Jurkat, Clone E6-1 (cell line): ENCODE measurements at regions not wholly inside any gene's neighbourhood (a gene's known extent, or its start where the extent isn't known, plus 50 kb on each side); places are given as distances from the start of the nearest gene placed in this dataset.
"Not testable (repeated sequence)": the region's sequence is repeated elsewhere in the genome, so short reads cannot be mapped to it uniquely, and the experiment has no call there.

Experiments used
- DNase-seq: peaks from one replicate; pipeline ENCODE4 v3.0.0-alpha.2; 2011; ENCODE audit warnings: low read depth, low spot score
- H3K4me3 ChIP-seq: 2 replicates; pipeline ENCODE4 v1.5.1; 2011; ENCODE audit warnings: mild to moderate bottlenecking, low read length, control low read depth, moderate library complexity

DNA sequence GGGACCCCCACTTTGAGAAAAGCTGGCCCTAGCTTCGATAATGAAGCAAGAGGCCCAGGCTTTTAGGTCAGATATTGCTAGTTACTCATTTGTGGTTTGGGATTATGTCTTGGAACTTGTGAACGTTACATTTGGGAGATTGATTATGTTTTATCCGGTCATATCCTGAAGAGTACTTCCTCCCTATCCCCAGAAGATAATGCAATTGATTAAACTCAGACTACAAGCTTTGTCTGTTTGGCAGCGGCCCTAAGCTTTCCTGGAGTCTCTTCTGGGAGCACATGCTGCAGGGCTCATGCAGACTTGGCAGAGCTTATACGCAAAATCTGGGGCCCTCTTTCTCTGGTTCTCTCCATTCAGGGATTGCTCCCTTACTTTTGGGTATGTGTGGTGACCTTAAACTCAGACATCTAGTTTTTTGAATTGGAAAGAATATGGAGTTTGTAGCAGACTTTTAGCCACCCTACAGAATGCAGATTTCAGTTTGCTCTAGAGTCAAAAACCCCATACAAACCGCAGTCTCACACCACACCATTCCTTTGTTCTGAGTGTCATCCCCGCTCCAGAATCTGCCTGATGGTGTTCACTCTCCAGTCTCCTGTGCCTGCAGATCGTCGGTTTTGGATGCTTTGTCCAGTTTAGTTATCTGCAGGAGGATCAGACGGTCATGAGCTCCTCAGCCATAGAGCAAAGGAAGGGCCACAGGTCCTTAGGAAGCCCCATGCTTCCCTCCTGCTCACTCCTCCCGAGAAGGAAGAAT lies 449.5 kb upstream of the TRPC7 start:
- H3K4me3 ChIP-seq, result no peak overlapping the region
- no peak for DNase-seq

DNA sequence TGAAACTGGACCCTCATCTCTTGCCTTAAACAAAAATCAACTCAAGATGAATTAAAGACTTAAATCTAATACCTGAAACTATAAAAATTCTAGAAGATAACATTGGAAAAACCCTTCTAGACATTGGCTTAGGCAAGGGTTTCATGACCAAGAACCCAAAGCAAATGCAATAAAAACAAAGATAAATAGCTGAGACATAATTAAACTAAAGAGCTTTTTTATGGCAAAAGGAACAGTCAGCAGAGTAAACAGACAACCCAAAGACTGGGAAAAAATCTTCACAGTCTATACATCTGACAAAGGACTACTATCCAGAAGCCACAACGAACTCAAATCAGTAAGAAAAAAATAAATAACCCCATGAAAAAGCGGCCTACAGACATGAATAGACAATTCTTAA lies 446.9 kb upstream of the TRPC7 start:
- not testable (repeated sequence) for H3K4me3 ChIP-seq, DNase-seq

DNA sequence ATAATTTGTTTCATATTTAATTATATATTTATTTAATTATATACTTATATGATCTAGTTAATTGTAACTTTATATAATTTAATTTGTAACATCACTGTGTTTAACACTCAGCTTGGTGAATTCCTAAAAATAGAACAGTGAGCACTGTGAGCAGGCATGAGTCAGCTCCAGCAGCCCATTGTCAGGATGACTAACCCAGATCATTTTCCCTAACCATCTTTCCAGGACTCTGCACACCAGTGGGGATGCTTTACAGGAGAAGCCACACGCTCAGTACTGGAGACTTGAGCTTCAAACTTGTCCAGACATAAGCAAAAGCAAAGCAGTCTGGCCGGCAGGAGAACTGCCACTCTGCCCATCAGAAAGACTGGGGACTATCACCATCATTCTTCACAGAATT lies 446.2 kb upstream of the TRPC7 start:
- H3K4me3 ChIP-seq, result no peak overlapping the region
- no peak for DNase-seq

DNA sequence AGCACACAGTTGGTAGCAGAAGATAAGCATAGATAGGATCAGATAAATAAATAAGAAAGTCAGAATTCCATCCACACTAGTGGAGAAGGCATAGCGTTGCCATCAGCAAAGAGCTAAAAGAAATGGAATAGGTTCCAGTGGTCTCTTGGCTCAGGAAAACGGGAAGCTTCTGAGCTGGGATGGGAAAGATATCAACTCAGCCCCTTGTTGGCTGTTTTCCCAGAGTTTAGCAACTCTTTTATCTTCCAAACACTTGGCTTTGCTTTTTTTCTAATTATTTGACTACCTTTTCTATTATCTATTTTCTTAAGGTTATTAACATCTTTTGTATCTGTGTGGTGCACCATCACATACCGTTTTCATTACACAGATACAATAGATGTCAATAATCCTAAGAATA lies 445.7 kb upstream of the TRPC7 start:
- no peak overlapping the region for H3K4me3 ChIP-seq
- DNase-seq, result no peak

DNA sequence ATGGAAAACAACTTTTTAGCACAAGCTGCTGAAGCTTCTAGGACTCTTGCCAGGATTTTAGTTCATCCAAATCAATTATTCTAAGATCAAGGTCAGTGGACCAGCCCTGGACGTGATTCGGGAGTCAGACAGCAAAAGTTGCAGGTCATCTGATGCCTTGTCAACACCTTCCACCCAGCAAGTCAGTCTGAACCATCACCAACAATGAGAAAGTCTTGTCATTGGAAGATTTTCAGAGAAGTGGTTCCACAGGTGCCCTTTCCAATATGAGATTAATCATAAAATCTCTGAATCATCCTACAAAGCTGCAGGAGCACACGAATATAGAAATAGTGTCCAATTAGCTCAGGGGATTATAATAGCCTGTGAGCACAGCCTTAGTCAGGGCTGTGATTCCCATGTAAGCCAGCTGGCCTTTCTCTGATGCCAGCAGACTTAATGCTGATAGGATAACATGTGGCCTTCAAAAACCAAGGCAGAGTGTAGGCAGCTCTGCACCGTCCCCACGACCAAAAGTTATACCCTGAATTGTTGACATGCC lies 445.0 kb upstream of the TRPC7 start:
- H3K4me3 ChIP-seq, result no peak overlapping the region
- DNase-seq, result no peak

DNA sequence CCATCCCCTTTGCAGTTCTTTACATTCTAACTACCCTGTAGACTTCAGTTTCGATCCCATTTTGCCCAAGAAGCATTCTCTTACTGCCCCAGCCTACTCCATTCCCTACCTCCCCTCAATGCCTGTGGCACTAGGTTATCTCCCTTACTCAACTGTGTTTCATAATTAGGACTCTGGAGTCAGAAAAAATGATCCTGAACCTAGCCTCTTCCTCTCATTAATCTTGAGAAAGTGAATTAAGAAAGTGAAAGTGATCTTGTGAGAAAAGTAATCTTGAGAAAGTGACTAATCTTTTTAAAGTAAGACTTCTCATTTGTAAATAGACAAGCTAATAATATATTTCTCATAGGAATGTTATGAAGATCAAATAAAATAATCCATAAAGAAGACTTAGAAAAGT lies 444.0 kb upstream of the TRPC7 start:
- no peak for DNase-seq
- no peak overlapping the region for H3K4me3 ChIP-seq

DNA sequence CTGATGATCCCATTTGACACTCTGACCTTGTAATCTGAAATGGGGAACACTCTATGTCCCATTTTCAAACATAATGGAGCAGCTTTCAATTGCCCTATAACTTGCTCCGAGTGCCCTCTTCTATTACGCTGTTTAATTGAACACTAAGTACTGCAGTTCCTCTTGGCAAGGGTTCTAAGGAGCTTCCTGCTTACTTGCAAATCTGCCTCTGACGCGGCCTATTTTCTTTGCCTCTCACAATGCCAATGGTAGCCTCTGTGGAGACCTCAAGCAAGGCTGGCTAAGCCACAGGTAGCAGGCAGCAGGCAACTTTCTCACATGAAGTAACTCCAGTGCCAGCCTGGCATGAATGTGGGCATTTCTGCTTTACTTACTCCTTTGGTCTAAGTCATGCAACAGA lies 443.4 kb upstream of the TRPC7 start:
- no peak overlapping the region for H3K4me3 ChIP-seq
- DNase-seq, result no peak

DNA sequence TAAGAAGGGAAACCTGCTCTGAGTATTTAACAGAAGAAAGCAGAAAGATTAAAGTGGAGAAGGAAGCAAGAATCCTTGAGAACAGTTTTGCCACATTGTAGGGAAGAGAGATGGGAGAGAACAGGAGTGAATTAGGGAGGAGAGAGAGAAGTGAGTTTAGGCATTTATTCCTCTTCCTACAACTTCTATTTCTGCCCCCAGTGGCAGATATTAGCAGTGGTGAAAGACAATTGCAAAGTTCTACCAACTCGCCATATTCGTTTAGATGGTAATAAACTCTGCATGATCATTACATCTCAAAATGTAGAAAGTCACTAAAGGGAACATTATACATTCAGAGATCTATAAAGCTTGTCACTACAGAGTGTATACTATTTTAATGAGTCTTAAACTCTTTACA lies 440.1 kb upstream of the TRPC7 start:
- H3K4me3 ChIP-seq, result no peak overlapping the region
- no peak for DNase-seq

DNA sequence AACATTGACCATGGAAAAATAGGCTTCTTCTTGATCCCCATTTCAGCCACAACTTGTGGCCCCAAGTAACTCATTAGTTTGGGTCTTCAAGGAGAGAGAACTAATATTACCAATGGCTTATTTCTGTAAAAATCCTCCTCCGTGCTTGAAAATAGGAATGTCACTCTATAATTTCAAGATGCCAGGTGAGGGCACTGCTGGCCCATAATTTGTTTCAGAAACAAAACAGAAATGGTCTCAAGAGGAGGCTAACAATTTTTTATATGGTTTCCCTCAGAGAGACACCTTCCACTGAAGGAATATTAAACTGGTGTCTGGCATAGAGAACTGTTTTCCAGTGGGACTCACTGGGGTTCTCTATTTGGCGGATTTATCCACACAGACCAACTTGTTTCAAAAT lies 437.0 kb upstream of the TRPC7 start:
- no peak overlapping the region for H3K4me3 ChIP-seq
- DNase-seq, result no peak

DNA sequence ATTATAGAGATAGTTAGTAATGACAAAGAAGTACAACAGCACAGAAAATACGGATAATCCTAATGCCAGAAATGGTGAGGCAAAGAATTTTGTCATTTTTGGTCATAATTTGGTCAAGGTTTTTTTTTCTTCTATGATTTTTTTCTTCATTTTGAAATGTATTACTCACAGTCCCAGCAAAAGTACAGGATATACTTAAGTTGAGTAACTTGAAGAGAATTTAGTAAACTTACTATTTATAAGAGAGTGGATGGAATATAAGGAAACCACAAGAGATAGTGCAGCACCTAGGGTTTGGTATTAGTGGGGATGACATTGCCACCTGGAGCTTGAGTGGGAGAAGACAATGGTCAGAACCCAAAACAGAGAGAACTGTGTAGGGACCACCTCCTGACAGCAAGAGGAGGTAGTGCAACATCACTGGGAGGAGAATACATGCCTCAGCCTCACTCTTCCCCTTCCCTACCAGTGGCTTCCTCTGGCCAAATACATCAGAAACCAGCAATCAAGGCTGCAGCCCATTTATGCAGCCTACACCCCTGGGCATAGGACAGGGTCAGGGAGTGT lies 434.5 kb upstream of the TRPC7 start:
- no peak overlapping the region for H3K4me3 ChIP-seq
- no peak for DNase-seq

DNA sequence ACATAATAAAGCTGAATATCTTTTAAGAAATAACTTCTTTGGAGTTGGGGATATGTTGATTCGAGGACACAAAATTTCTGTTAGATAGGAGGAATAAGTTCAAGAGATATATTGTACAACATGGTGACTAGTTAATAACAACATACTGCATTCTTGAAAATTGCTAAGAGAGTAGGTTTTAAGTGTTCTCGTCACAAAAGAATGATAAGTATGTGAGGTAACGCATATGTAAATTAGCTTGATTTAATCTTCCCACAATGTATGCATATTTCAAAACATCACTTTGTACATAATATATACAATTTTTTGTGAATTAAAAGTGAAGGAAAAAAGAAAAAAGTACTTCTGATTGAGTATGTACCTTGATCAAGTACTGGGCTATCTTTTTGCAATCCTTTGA lies 428.0 kb upstream of the TRPC7 start:
- H3K4me3 ChIP-seq, result no peak overlapping the region
- DNase-seq, result no peak

DNA sequence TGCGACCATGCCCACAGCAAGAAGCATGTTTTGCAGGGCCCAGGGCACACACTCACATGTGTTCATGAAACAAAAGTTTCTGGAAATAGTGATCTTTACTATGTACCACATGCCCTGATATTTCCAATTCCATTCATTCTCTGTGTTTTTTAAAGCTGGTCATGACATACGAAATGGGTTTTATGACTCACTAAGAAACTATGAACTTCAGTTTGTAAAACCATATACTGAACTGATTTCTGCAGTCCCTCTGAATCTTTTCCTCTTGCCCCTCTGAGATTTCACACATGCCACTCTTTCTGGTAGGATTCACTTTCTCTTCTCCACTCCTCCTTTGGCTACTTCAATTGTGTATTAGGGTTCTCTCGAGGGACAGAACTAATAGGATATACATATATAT lies 416.1 kb upstream of the TRPC7 start:
- DNase-seq, result no peak
- H3K4me3 ChIP-seq, result no peak overlapping the region

DNA sequence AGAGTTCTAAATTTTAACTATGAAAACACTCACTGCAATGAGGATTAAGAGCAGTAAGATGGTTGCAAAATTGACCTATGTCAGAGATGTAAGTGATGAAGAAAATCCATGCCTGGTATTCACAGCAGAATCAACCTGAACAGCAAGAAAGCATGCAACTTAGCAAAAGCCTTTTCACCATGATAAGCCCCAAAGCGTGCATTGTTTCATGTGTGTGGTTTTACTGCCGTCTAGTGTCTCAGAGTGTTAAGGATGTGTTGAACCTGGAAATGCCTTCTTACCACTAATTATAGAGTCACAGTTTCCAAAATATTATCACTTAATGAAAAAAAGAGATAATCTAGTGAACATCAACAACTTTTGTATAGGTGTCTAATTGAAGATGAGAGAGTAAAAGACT lies 415.2 kb upstream of the TRPC7 start:
- no peak overlapping the region for H3K4me3 ChIP-seq
- DNase-seq, result peak; percentile 3

DNA sequence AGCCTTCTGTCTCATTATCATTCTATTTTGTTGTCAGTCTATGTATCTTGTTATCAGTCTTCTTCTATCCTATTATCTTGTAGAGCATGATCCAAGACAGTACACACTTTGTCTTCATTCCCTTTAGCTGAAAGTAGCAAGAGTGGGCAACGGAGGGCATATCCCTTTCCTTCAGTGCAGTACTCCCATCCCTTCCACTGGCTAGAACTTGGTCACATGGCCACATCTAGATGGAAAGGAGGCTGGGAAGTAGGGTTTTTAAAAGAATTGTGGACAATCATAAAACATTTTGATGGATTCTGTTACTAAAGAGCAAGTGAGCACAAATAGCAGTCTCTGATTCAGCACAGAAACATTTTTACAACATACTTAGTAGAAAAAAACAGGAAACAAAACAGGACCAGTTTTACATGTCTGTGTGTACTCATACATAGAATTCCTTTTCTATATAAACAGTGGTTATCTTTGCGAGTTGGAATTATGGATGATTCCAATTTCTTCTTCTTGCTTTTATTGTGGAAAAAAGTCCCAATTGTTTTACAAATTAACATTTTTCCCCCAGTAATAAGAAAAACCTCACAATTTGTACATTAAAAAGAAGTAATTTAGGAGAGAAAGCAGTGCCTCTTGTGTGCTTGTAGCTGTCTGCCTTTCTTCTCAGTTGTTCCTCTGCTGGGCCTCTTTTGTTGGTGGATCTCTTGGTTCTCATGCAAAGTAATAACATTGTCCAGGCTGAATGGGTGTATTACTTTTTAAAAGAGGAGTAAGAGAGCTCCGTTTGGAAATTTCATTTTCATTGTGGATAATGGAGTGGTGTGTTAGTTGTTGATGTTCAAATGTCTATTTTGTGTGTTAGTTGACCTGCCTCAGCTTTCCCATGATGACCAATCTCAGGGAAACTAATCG lies 410.9 kb upstream of the TRPC7 start:
- DNase-seq, result no peak
- H3K4me3 ChIP-seq, result no peak overlapping the region

DNA sequence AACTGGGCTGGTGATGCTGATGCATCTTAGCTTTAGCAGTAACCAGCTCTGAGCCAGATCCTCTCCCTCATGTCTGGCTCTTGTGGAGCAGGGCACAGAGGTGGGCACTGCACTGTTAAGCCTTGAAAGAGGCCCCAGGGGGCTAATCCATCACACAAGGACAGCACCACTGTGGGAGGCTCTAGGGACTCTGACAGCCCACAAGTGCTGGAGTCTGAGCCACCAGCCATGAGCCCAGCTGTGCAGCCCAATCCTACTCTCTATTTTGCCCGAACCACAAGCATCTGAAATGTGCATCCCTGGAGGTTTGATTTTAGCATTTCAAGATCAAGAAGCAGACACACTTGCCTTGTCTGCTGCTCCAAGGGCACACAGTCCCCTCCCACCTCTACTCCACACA lies 407.1 kb upstream of the TRPC7 start:
- DNase-seq, result no peak
- H3K4me3 ChIP-seq, result no peak overlapping the region

DNA sequence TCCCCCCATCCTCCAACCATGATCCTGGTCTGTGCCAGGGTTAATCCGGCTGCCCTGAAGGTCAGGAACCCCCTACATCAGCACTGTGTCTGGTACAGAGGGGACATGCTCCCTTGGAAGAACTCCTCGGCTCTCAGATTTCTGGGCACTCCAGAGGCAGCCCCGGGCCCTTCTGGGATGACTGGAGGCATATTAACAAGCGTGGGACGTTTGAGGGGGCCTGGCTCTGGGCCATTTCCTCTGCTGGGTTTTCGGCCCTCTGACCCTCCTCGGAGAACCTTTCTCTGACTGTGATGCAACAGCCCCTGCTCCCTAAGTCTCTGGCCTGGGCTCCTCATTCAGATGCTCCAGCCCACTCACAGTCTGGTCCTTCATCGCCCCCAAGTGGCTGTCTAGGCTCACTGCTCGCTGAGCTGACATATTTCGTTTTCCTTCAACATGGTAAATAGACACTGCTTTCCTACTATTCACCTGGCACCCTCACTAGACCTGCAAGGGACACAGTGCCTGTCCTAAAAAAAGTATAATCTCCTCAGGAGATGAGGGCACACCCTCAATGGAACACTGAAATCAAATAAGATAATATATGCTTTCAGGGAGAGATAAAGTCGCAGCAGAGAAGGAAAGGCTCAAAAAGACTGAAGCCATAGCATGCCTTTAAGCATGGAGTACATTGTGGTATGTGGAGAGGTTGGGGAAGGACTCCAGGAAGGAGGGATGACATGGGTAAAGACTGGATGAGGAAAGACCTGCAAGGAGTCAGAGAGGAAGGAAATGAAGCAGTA lies 404.7 kb upstream of the TRPC7 start:
- DNase-seq, result peak; percentile 30

DNA sequence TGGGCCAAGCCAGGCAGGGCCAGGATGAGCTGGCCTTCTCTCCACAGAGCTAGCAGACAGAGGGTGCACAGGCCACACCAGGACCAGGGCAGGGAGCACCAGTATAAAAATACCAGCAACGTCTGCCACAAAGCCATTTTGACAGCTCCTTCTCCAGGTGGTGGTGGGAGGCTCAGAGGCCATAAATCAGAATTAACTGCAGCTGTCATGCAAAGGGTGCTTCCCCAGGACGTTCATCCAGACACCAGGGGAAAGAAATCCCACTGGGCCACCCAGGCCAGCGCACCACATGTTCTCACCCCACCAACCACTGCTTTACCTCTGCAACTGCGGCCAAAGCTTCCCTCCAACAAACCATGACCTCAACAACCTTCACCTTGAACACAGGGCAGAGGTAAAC lies 403.7 kb upstream of the TRPC7 start:
- no peak for DNase-seq

More for the DNA sequence above, 404.7 kb upstream of the TRPC7 start:
- no peak overlapping the region for H3K4me3 ChIP-seq

DNA sequence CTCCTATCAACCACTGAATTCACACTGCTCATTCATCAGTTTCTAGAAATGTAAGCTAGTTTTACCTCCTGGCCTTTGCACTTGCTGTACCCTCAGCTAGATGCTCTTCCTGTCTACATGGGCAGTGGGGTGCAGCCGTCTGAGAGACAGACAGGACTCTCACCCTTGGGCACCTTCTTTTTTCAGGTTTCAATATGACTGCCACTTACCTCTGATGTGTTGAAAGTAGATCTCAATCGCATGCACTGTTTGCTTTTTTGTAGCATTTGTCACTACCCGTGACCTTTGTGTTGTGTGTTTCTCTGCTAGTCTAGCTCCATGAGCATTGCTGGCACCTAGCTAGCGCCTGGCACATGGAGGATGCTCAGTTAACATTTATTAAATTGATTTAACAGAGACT lies 403.1 kb upstream of the TRPC7 start:
- DNase-seq, result no peak
- H3K4me3 ChIP-seq, result no peak overlapping the region

More for the DNA sequence above, 403.7 kb upstream of the TRPC7 start:
- H3K4me3 ChIP-seq, result no peak overlapping the region

DNA sequence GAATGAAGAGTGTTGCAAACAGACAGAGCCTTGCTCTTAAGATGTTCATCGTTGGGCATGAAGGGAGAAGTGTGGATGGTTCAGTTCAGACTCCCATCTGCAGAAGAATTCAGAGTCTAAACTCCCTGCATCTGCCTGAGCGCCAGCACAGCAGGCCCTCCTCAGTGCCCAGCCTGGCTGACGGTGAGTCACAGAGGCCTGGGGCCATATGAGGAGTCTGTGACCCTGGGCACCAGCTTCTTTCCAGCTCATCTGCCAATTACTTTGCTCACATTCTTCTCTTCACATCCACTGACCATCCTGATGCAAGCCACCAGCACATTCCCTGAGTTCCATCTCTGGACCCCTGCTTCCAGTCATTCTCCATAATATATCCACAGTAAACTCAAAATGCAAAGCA lies 401.1 kb upstream of the TRPC7 start:
- no peak overlapping the region for H3K4me3 ChIP-seq
- DNase-seq, result no peak
